ENCODE measurements at regions not wholly inside any gene's neighbourhood (a gene's known extent, or its start where the extent isn't known, plus 50 kb on each side); places are given as distances from the start of the nearest gene placed in this dataset.

- no peaks in the 10 kb centered on the region for H3K36me3 ChIP-seq (ENCODE audit: insufficient read depth)
- no peak overlapping the region for H2AFZ ChIP-seq (ENCODE audit: low read depth)
- H3K9ac ChIP-seq: no peak overlapping the region
- H3K79me2 ChIP-seq (ENCODE audit: insufficient read depth, low read depth): no peaks in the 10 kb centered on the region
- no peak overlapping the region for H3K27ac ChIP-seq
- no peak overlapping the region for H3K4me3 ChIP-seq (IDR thresholded peaks at IDR 0.05; ENCODE audit: insufficient read depth, low read depth, low read length)
- H3K4me2 ChIP-seq: no peak overlapping the region
- no peak for TF ChIP-seq CTCF (conservative IDR thresholded peaks at IDR 0.05; ENCODE audit: low read depth, low read length)
- peaks cover 20% of the 10 kb centered on the region for H3K4me1 ChIP-seq (ENCODE audit: low read depth, poor library complexity, severe bottlenecking)
- H4K20me1 ChIP-seq (ENCODE audit: insufficient read depth): no peaks in the 10 kb centered on the region
- no peaks in the 10 kb centered on the region for H3K27me3 ChIP-seq (ENCODE audit: insufficient read depth, low read depth)
These were observed 329.9 kb upstream of the ISL1 start for GRCh38 chr5:51053361-51053760.

- Histone ChIP-seq H2AFZ (ENCODE audit: low read depth) (no peak overlapping the region), H3K36me3 (ENCODE audit: insufficient read depth) (no peaks in the 10 kb centered on the region), H3K27me3 (ENCODE audit: insufficient read depth, low read depth) (no peaks in the 10 kb centered on the region), H3K79me2 (ENCODE audit: insufficient read depth, low read depth) (no peaks in the 10 kb centered on the region), H4K20me1 (ENCODE audit: insufficient read depth) (no peaks in the 10 kb centered on the region), H3K9ac (no peak overlapping the region), H3K4me1 (ENCODE audit: low read depth, poor library complexity, severe bottlenecking) (no peaks in the 10 kb centered on the region), H3K4me3 (IDR thresholded peaks at IDR 0.05; ENCODE audit: insufficient read depth, low read depth, low read length) (no peak overlapping the region), H3K27ac (no peak overlapping the region), H3K4me2 (no peak overlapping the region)
- no peak for TF ChIP-seq CTCF (conservative IDR thresholded peaks at IDR 0.05; ENCODE audit: low read depth, low read length)
These were observed 322.3 kb upstream of the ISL1 start for GRCh38 chr5:51060953-51061352.

- H3K27ac ChIP-seq: no peak overlapping the region
- no peaks in the 10 kb centered on the region for H3K36me3 ChIP-seq (ENCODE audit: insufficient read depth)
- no peak for TF ChIP-seq CTCF (conservative IDR thresholded peaks at IDR 0.05; ENCODE audit: low read depth, low read length)
- no peaks in the 10 kb centered on the region for H3K79me2 ChIP-seq (ENCODE audit: insufficient read depth, low read depth)
- no peak overlapping the region for H3K4me3 ChIP-seq (IDR thresholded peaks at IDR 0.05; ENCODE audit: insufficient read depth, low read depth, low read length)
- no peak overlapping the region for H2AFZ ChIP-seq (ENCODE audit: low read depth)
- H3K4me1 ChIP-seq (ENCODE audit: low read depth, poor library complexity, severe bottlenecking): no peaks in the 10 kb centered on the region
- no peaks in the 10 kb centered on the region for H4K20me1 ChIP-seq (ENCODE audit: insufficient read depth)
- no peak overlapping the region for H3K9ac ChIP-seq
- no peak overlapping the region for H3K4me2 ChIP-seq
- no peaks in the 10 kb centered on the region for H3K27me3 ChIP-seq (ENCODE audit: insufficient read depth, low read depth)
These were observed 310.3 kb upstream of the ISL1 start for GRCh38 chr5:51072937-51073336.

- no peak overlapping the region for H3K4me3 ChIP-seq (IDR thresholded peaks at IDR 0.05; ENCODE audit: insufficient read depth, low read depth, low read length)
- H4K20me1 ChIP-seq (ENCODE audit: insufficient read depth): no peaks in the 10 kb centered on the region
- H3K4me2 ChIP-seq: no peak overlapping the region
- no peaks in the 10 kb centered on the region for H3K4me1 ChIP-seq (ENCODE audit: low read depth, poor library complexity, severe bottlenecking)
- no peaks in the 10 kb centered on the region for H3K79me2 ChIP-seq (ENCODE audit: insufficient read depth, low read depth)
- H3K27me3 ChIP-seq (ENCODE audit: insufficient read depth, low read depth): no peaks in the 10 kb centered on the region
- no peak for TF ChIP-seq CTCF (conservative IDR thresholded peaks at IDR 0.05; ENCODE audit: low read depth, low read length)
- H3K27ac ChIP-seq: no peak overlapping the region
- no peak overlapping the region for H3K9ac ChIP-seq
- no peak overlapping the region for H2AFZ ChIP-seq (ENCODE audit: low read depth)
- H3K36me3 ChIP-seq (ENCODE audit: insufficient read depth): no peaks in the 10 kb centered on the region
These were observed 300.5 kb upstream of the ISL1 start for GRCh38 chr5:51082741-51083140.

- Histone ChIP-seq H3K79me2 (ENCODE audit: insufficient read depth, low read depth) (no peaks in the 10 kb centered on the region), H3K4me1 (ENCODE audit: low read depth, poor library complexity, severe bottlenecking) (no peaks in the 10 kb centered on the region), H4K20me1 (ENCODE audit: insufficient read depth) (no peaks in the 10 kb centered on the region), H3K27ac (no peak overlapping the region), H3K27me3 (ENCODE audit: insufficient read depth, low read depth) (no peaks in the 10 kb centered on the region), H3K4me2 (no peak overlapping the region), H3K4me3 (IDR thresholded peaks at IDR 0.05; ENCODE audit: insufficient read depth, low read depth, low read length) (no peak overlapping the region), H2AFZ (ENCODE audit: low read depth) (no peak overlapping the region), H3K9ac (no peak overlapping the region), H3K36me3 (ENCODE audit: insufficient read depth) (no peaks in the 10 kb centered on the region)
- no peak for TF ChIP-seq CTCF (conservative IDR thresholded peaks at IDR 0.05; ENCODE audit: low read depth, low read length)
These were observed 291.4 kb upstream of the ISL1 start for GRCh38 chr5:51091816-51092215.

All from KMS-11 (cell line).